GM21528 (cell line): ENCODE measurements at regions not wholly inside any gene's neighbourhood (a gene's known extent, or its start where the extent isn't known, plus 50 kb on each side); places are given as distances from the start of the nearest gene placed in this dataset.

Experiments
- ATAC-seq: cut with Tn5 transposase; IDR thresholded peaks from one replicate; pipeline ENCODE4 v1.9.1; 2021; ENCODE audit warnings: mild to moderate bottlenecking, moderate library complexity; ENCODE audit not compliant: unreplicated experiment, low FRiP score

- no peak for ATAC-seq
Observed at GRCh38 chr2:15773846-15774245, 166.5 kb upstream of the MYCN start.

GRCh38 chr2:15775753-15776628 lies 164.4 kb upstream of the MYCN start:
- ATAC-seq, result no peak

- no peak for ATAC-seq
Observed at GRCh38 chr2:15776629-15776919, 163.8 kb upstream of the MYCN start.

- ATAC-seq, result no peak
Observed at GRCh38 chr2:15776992-15777702, 163.2 kb upstream of the MYCN start.

GRCh38 chr2:15777795-15778371 lies 162.5 kb upstream of the MYCN start:
- ATAC-seq, result no peak

- no peak for ATAC-seq
Observed at GRCh38 chr2:15778529-15779219, 161.7 kb upstream of the MYCN start.

GRCh38 chr2:15779381-15780041 lies 160.8 kb upstream of the MYCN start:
- no peak for ATAC-seq

- no peak for ATAC-seq
Observed at GRCh38 chr2:15780234-15780633, 160.1 kb upstream of the MYCN start.

- ATAC-seq, result no peak
Observed at GRCh38 chr2:15780912-15781574, 159.3 kb upstream of the MYCN start.

GRCh38 chr2:15782009-15782751 lies 158.2 kb upstream of the MYCN start:
- ATAC-seq, result no peak

GRCh38 chr2:15782769-15783294 lies 157.5 kb upstream of the MYCN start:
- ATAC-seq, result no peak

GRCh38 chr2:15783489-15783888 lies 156.9 kb upstream of the MYCN start:
- ATAC-seq, result no peak

- no peak for ATAC-seq
Observed at GRCh38 chr2:15784106-15784885, 156.1 kb upstream of the MYCN start.

- no peak for ATAC-seq
Observed at GRCh38 chr2:15784886-15785801, 155.2 kb upstream of the MYCN start.

GRCh38 chr2:15786003-15786654 lies 154.2 kb upstream of the MYCN start:
- no peak for ATAC-seq

GRCh38 chr2:15786901-15787300 lies 153.4 kb upstream of the MYCN start:
- ATAC-seq, result no peak
